NCI-H226 (cell line): ENCODE measurements at regions not wholly inside any gene's neighbourhood (a gene's known extent, or its start where the extent isn't known, plus 50 kb on each side); places are given as distances from the start of the nearest gene placed in this dataset.

Experiments
- DNase-seq: peaks from one replicate; pipeline ENCODE4 v3.0.0-alpha.2; 2015

- no peak for DNase-seq
These were observed 161.7 kb upstream of the UBE2E1 start for GRCh38 chr3:23644099-23644498.

- DNase-seq: peak; percentile 23
These were observed 161.1 kb upstream of the UBE2E1 start for GRCh38 chr3:23644676-23645075.

GRCh38 chr3:23645533-23646183, 160.1 kb upstream of the UBE2E1 start:
- no peak for DNase-seq

- no peak for DNase-seq
These were observed 159.4 kb upstream of the UBE2E1 start for GRCh38 chr3:23646184-23646920.

DNA sequence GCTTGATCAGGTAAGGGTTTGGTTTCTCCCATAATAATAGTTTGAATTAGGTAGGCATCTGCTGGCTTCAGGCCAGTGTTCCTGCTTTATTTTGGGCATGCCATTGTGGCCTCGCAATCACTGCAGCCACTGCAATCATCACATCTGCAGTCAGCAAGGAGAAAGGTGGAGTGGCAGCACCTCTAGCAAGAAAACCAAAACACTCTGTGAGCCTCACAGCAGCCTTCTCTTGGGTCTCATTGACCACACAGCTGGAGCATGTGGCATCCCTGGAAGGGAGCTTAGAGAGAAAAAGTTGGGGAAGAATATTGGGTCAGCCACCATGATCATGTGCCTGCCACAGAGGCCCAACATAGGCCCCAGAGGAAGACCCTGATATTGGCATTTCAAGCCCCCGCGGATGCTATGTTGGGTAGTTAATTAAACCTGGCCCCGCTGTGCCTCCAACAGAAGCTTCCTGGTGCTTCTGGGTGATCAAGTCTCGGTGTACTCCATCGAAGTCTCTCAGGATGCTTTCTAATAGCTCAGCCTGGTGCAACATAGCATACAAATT, 158.0 kb upstream of the UBE2E1 start:
- no peak for DNase-seq

DNA sequence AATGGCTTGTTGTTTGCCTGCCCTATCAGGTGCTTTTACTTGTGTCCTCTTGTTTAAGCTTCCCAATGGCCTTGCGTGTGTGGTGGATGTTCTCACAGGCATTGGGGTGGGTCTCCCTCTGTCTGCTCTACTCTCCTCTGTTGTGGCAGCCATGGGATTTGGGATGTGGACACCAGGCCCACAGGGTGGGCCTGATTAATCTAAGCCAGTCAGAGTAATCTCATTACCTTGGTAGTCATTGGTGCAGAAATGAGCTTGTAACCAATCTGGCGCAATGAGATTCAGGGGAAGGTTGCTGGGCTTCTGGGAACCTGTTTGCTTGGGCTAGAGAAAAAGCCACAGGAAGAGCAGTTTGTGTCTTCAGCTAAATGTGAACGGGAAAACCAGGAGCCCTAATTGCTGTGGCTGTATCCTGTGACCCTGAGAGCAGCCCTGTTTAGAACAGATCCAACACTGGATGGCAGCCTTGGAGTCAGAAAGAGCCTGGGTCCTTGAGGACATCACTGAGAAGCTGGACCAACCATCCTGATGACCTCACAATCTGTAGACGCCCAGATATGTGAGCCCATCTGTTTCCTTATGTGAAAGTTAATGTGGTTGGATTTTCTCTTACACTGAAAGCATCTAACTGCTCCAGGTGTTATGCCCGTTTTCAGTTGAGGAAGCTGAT, 157.3 kb upstream of the UBE2E1 start:
- no peak for DNase-seq

- DNase-seq: peak; percentile 44
These were observed 156.8 kb upstream of the UBE2E1 start for GRCh38 chr3:23648996-23649395.

DNA sequence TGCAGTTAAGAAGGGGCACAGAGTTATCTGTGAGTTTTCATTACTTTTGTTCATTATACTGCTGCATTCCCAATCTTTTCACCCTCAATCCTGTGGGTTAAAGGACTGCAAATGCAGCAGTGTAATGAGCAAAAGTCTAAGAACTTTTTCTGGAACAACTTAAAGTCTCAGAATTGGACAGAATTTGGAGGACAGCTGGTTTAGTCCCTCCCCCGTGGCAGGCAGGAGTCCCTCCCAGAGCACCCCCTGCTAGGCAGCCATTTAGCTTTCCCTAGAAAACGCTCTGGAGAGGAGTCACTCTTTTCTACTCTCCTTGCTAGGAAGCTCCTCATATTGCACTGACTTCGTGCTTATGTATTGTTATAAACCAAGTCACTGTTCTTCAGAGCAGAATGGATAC, 156.3 kb upstream of the UBE2E1 start:
- DNase-seq: no peak

DNA sequence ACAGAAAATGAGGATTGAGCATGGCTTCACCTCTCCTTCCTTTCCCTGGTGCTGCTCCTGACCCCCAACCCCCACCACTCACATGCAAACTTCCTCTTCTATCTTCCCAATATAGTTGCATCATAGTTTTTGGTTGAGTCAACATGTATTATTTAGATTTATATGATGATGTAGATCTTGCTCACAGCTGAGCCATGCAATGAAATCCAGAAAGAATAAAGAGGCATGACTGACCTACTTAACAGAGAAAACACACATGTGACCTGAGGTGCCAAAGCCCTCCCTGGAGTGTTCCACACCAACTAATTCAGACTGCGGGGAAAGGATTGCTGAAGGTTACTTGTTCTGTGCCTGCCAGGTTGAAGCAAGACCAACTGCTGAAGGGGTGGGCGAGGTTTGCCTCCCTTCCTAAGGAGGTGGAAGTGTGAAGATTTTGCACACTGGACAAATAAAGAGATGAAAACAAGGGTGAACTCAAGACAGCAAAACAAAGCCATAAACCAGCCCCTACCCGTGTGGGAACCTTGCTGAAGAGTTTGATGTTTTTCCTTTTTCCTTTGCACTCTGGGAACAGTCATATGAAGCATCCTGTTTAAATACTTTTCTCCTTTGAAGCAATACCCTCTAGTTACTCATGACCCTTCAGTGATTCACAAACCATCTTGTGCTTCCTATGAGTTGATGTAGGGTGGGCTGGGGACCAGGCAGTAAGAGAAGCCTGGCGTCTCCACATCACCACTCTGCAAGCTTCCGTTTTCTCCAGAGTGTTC, 155.2 kb upstream of the UBE2E1 start:
- peak; percentile 62 for DNase-seq

DNA sequence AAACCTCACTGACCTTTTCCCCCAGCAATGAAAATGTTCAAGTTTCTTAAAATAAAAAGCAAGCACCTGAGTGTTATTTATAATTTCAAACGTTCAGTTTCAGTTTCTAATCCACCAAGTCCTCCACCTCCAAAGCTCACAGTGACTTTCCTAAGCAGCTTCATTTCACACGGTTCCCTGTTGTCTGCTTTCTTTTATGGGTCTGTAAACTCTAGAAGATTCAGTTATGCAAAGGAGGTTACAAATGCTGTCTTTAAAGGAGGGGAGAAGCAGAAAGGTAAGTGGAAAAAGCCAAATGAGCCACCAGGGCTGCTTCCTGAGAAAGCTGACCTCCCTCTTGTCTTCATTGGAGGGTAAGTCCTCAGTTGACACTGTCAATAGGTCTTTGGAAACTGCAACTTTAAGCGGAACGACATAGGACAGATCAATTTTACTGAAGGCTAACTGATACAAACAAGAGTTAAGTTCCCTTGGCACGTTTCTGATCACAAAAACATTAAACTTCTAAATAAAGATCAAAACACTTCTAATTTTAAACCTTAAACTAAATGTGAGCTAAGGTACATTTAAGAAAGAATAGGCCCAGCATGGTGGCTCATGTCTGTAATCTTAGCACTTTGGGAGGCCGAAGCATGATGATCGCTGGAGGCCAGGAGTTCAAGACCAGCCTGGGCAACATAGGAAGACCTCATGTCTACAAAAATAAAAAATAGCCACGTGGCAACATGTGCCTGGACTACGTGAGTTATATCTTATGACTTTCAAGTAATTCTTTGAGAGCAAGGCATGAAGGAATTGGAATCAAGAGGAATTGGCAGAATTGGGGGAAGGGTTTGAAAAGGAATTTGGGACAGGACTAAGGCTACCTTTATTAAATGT, 151.9 kb upstream of the UBE2E1 start:
- no peak for DNase-seq

- DNase-seq: no peak
These were observed 151.2 kb upstream of the UBE2E1 start for GRCh38 chr3:23654571-23654970.

DNA sequence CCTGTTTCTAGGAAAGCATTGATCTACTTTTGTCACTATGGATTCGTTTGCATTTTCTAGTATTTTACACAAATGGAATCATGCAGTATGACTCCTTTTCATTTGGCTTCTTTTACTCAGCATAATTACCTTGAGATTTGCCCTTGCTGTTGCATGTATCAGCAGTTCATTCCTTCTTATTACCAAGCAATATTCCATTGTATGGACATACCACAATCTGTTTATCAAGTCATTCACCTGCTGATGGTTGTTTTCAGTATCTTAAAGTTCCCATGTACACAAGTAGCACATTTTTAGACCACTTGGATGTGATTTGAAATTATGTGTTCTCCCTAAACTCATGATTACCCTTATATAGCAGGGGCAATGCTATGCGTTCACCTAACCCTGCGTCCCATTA, 150.0 kb upstream of the UBE2E1 start:
- no peak for DNase-seq

DNA sequence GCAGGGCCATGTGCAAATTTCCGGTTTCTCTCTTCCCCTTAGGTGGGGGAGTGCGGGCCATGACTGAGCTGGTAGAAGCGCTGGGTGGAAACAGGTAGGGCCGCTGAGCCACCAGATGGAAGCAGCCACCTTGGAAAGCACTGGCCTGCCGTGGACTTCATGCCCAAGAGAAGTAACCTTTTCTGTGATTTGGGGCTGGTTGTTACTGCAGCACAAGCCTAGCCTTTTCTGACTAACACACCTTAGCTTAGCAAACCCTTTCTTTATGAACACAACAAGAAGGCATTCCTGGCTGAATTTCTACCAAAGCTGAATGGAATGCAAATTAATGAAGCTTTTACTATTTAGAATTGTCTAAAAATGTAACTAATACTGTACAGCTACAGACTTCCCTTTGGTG, 149.6 kb upstream of the UBE2E1 start:
- no peak for DNase-seq

DNA sequence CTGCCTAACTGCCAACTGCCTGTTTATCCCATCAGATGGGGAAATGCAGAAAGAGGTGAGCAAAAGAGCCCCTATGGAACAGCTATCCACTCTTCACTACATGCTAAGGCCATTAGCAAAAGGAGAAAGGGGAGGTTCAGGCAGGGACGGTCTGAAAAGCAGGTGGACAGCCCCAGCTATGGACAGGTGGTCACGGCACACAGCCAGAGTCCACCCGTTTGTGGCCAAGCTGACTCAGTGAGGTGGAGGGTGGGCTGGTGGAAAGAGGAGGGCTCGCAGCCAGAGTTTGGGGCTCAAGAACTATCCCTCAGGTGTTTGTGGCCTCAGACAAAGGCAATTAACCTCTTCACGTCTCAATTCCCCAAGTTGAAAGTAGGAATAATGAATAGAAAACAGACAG, 148.9 kb upstream of the UBE2E1 start:
- DNase-seq: no peak

DNA sequence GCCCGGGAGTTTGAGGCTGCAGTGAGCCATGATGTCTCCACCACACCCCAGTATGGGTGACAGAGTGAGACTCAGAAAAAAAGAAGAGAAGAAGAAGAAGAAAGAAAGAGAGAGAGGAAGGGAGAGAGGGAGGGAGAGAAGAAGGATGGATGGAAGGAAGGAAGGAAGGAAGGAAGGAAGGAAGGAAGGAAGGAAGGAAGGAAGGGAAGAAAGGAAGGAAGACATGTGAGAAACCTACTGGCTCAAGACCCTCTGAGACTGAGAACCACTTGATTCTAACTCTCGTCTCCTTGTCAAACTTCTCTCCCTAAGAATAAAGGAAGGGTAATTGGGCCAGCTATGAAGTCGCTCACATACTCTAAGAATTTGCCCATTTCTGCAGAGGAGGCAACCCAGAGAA, 148.1 kb upstream of the UBE2E1 start:
- DNase-seq: no peak

- DNase-seq: no peak
These were observed 146.5 kb upstream of the UBE2E1 start for GRCh38 chr3:23659274-23659673.

DNA sequence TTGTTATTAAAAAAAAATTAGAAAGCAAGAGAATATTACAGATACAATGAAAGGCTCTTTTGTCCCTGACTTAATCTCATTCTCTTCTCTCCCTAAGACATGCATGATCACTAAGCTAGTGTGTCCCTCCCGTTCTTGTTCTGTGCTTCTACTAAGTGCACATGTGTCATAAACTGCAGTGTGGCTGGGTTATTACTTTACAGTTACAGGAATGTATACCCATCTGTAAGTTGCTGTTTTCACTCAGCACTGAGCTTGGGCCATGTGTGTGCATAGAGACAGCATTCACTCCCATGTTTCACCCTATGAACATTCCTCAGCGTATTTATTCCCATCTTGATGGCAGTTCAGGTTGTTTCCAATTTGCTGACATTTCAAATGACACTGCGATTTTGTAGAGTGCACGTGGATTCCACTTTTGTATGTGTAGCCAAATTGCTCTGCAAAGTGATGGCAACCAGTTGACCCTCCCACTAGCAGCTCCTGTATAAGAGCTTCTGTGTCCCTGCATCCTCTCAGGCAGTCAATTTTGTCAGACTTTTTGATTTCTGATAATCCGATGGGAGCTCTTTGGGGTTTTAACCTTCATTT, 145.8 kb upstream of the UBE2E1 start:
- DNase-seq: no peak

DNA sequence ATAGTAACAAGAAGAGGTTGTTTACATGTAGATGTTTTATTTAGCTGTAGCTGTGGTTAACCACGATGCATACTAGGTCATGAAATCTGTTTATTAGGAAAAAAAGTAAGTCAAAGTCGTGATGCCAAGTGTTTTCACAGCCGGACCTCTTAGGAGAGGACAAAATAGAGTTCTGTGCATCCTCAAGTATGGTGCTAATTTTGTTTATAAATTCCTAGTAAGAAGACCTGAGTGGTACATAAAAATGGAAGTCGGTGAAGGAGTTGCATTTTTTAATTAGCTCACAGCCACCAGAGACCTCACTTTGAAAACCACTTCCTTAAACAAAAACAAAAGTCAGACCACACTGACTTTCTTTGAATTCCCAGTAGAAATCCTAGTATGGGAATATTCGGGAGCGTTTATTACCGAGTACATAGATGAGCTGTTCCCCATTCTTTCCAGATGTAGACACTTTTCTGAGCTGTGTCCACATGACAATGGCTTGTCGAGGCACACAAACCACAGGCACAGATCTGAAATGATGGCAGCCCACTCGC, 143.6 kb upstream of the UBE2E1 start:
- no peak for DNase-seq

GRCh38 chr3:23663246-23663645, 142.5 kb upstream of the UBE2E1 start:
- DNase-seq: no peak

DNA sequence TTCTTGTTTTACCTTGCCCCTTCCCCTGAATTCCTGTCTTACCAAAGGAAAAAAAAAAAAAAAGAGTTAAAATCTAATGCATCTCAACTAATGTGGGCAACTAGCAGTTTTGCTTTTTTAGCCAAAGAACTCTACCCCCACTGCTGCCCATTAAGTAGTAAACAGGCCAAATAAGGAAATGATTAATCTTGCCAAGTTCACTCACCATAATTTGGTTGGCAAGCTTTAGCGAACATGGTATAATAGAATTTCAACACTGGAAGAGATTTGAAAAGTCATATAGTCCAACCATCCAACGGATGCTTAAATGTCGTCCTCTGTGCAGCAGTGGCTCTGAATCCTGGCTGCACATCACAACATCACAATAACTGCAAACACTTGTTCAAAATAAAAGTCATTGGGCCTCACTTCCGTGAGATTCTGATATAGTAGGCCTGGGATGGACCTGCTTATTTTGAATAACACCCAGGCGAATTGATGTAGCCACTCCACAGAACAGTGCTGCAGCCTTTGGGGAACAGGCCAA, 142.0 kb upstream of the UBE2E1 start:
- DNase-seq: no peak

GRCh38 chr3:23664459-23664858, 141.3 kb upstream of the UBE2E1 start:
- DNase-seq: no peak
